PC-3 (cell line): ENCODE measurements at regions not wholly inside any gene's neighbourhood (a gene's known extent, or its start where the extent isn't known, plus 50 kb on each side); places are given as distances from the start of the nearest gene placed in this dataset.

Source experiments
- ATAC-seq: fragments of 200-7000 bp; cut with Tn5 transposase; 2 replicates; pipeline ENCODE4 v1.9.1; 2020; ENCODE audit warnings: mild to moderate bottlenecking, moderate library complexity
- BruUV-seq: library from RNA; stranded (reverse); fragments of 400-500 nt; replicated peaks from 2 replicates; lab custom pipeline; 2021; lab: Mats Ljungman, UMichigan
- CTCF ChIA-PET: fragments of 300-600 bp; sonication (Branson Sonifier 250); formaldehyde crosslinking; loops from one replicate; lab custom pipeline; 2022; ENCODE audit warnings: antibody characterized with exemption; lab: Charles Lee
- POLR2A ChIA-PET: fragments of 300-600 bp; sonication (Branson Sonifier 250); formaldehyde crosslinking; loops from one replicate; lab custom pipeline; 2022; ENCODE audit warnings: antibody characterized with exemption; ENCODE audit not compliant: unreplicated experiment; lab: Charles Lee
- DNase-seq: peaks from one replicate; pipeline ENCODE4 v3.0.0-alpha.2; 2015
- H2AFZ ChIP-seq: fragments of 300-600 bp; sonication (generic); 2 replicates; pipeline ENCODE4 v1.6.0; 2016; ENCODE audit warnings: antibody characterized with exemption, low read length
- H3F3A ChIP-seq: fragments of 300-600 bp; sonication (generic); one replicate; pipeline ENCODE4 v1.6.0; 2017; ENCODE audit warnings: antibody characterized with exemption, low read length, control low read depth, mild to moderate bottlenecking; ENCODE audit not compliant: unreplicated experiment
- H3K27ac ChIP-seq: fragments of 300-600 bp; sonication (generic); 2 replicates; pipeline ENCODE4 v1.5.1; 2016; ENCODE audit warnings: mild to moderate bottlenecking, low read length
- H3K27me3 ChIP-seq: fragments of 300-600 bp; sonication (generic); 2 replicates; pipeline ENCODE4 v1.6.1; 2016; ENCODE audit warnings: low read length, mixed read lengths
- H3K36me3 ChIP-seq: fragments of 300-600 bp; sonication (generic); 2 replicates; pipeline ENCODE4 v1.6.1; 2016; ENCODE audit warnings: low read depth, mixed run types, low read length, mixed read lengths
- H3K4me1 ChIP-seq: fragments of 300-600 bp; sonication (generic); 2 replicates; pipeline ENCODE4 v1.5.1; 2016; ENCODE audit warnings: low read length; ENCODE audit not compliant: insufficient read depth
- H3K4me2 ChIP-seq: fragments of 300-600 bp; sonication (generic); 2 replicates; pipeline ENCODE4 v1.6.0; 2016; ENCODE audit warnings: low read length
- H3K4me3 ChIP-seq: fragments of 300-600 bp; sonication (generic); 2 replicates; pipeline ENCODE4 v1.5.1; 2016; ENCODE audit warnings: mild to moderate bottlenecking, low read length, mixed read lengths
- H3K79me2 ChIP-seq: fragments of 300-600 bp; sonication (generic); 2 replicates; pipeline ENCODE4 v1.6.1; 2017; ENCODE audit warnings: low read length, mixed read lengths
- H3K9ac ChIP-seq: fragments of 300-600 bp; sonication (generic); 2 replicates; pipeline ENCODE4 v1.6.0; 2016; ENCODE audit warnings: mild to moderate bottlenecking, low read length
- H3K9me2 ChIP-seq: fragments of 300-600 bp; sonication (generic); replicated peaks from 2 replicates; pipeline ENCODE4 v1.6.1; 2016; ENCODE audit warnings: mixed run types, low read length, mixed read lengths
- H3K9me3 ChIP-seq: fragments of 300-600 bp; sonication (generic); 2 replicates; pipeline ENCODE4 v1.6.1; 2016; ENCODE audit warnings: low read length, mixed read lengths
- H4K20me1 ChIP-seq: fragments of 300-600 bp; sonication (generic); 2 replicates; pipeline ENCODE4 v1.6.1; 2016; ENCODE audit warnings: low read length, mixed read lengths
- EZH2 ChIP-seq: fragments of 300-600 bp; sonication (generic); IDR thresholded peaks from one replicate; pipeline ENCODE4 v1.6.1; 2017; ENCODE audit warnings: antibody characterized with exemption, mild to moderate bottlenecking, low read length; ENCODE audit not compliant: unreplicated experiment
- EZH2phosphoT487 ChIP-seq: fragments of 300-600 bp; sonication (generic); IDR thresholded peaks from 2 replicates; pipeline ENCODE4 v1.6.1; 2018; ENCODE audit warnings: mild to moderate bottlenecking, antibody characterized with exemption, low read length, borderline replicate concordance
- intact Hi-C: fragments of 100-400 bp; cut with micrococcal nuclease; formaldehyde crosslinking; loops from 2 replicates; pipeline ENCODE4 v1.9.0; 2023
- TF ChIP-seq, protein P1 (sequence below): fragments of 300-600 bp; sonication (generic); conservative IDR thresholded peaks from 2 replicates; pipeline ENCODE4 v1.5.1; 2017; ENCODE audit warnings: antibody characterized with exemption, low read depth, mild to moderate bottlenecking, low read length

DNA sequence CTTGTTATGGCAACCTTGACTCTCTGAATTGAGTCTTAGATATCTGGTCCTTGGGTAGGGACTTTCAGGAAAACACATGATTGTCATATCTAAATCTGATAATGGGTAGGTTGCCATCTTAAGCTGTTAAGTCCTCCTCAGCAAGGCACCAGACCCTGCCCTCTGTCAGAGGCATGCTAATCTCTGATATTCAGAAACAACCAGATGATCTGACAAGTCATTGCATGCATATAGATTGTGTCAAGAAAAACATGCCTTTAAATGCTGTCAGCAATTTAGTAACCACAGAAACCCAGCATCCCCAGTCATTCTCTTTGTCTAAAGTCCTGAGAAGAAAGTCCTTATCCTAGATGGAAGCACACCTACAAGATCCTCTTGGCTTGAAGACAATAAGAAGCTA, 149.1 kb downstream of the EDN1 start:
- no peak overlapping the region for H3K4me3 ChIP-seq
- ChIA-PET CTCF (no interaction called here), POLR2A (no interaction called here)
- no peak overlapping the region for H3K27ac ChIP-seq
- ATAC-seq (no peak), DNase-seq (no peak)
- H3K9me2 ChIP-seq, result no peaks in the 10 kb centered on the region
- H3K9me3 ChIP-seq, result no peaks in the 10 kb centered on the region
- no TSS peak for BruUV-seq
- no peaks in the 10 kb centered on the region for H3K4me1 ChIP-seq
- no peaks in the 10 kb centered on the region for H4K20me1 ChIP-seq
- no peaks in the 10 kb centered on the region for H3K36me3 ChIP-seq
- H2AFZ ChIP-seq, result no peak overlapping the region
- H3F3A ChIP-seq, result no peaks in the 10 kb centered on the region
- no peaks in the 10 kb centered on the region for H3K27me3 ChIP-seq
- intact Hi-C loops, result no loop called here
- TF ChIP-seq EZH2phosphoT487 (no peak), EZH2 (no peak)
- TF ChIP-seq, protein P1, sequence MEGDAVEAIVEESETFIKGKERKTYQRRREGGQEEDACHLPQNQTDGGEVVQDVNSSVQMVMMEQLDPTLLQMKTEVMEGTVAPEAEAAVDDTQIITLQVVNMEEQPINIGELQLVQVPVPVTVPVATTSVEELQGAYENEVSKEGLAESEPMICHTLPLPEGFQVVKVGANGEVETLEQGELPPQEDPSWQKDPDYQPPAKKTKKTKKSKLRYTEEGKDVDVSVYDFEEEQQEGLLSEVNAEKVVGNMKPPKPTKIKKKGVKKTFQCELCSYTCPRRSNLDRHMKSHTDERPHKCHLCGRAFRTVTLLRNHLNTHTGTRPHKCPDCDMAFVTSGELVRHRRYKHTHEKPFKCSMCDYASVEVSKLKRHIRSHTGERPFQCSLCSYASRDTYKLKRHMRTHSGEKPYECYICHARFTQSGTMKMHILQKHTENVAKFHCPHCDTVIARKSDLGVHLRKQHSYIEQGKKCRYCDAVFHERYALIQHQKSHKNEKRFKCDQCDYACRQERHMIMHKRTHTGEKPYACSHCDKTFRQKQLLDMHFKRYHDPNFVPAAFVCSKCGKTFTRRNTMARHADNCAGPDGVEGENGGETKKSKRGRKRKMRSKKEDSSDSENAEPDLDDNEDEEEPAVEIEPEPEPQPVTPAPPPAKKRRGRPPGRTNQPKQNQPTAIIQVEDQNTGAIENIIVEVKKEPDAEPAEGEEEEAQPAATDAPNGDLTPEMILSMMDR, result no peak
- no peaks in the 10 kb centered on the region for H3K79me2 ChIP-seq
- H3K9ac ChIP-seq, result no peak overlapping the region
- H3K4me2 ChIP-seq, result no peak overlapping the region

DNA sequence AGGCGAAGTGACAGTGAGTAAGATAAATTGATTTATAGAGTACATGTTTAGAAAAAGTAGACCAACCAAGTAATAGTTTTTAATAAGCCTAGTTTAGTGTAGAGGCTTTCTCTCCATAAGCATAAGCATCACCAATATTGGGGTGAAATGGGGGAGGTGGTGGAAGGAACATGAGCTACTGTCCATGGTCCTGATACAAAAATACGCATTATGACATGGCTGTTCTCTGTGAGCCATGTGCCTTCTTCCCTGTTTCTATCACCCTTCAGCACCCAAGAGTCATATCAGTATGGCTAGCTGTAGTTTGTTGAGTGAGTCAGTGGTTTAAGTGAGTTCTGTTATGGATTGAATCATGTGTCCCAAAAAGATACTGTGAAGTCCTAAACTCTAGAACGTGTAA, 150.8 kb downstream of the EDN1 start:
- DNase-seq (peak; percentile 18), ATAC-seq (no peak)
- no peak overlapping the region for H2AFZ ChIP-seq
- BruUV-seq, result no TSS peak
- ChIA-PET POLR2A (no interaction called here), CTCF (no interaction called here)
- H3F3A ChIP-seq, result no peaks in the 10 kb centered on the region
- H3K4me3 ChIP-seq, result no peak overlapping the region
- no peaks in the 10 kb centered on the region for H3K79me2 ChIP-seq
- H3K4me1 ChIP-seq, result no peaks in the 10 kb centered on the region
- no peaks in the 10 kb centered on the region for H3K27me3 ChIP-seq
- no peaks in the 10 kb centered on the region for H3K36me3 ChIP-seq
- no peaks in the 10 kb centered on the region for H3K9me2 ChIP-seq
- TF ChIP-seq EZH2phosphoT487, result no peak
- TF ChIP-seq, protein P1, result no peak
- no peak for TF ChIP-seq EZH2
- intact Hi-C loops, result no loop called here
- no peaks in the 10 kb centered on the region for H4K20me1 ChIP-seq
- no peak overlapping the region for H3K9ac ChIP-seq
- no peaks in the 10 kb centered on the region for H3K9me3 ChIP-seq
- H3K27ac ChIP-seq, result no peak overlapping the region
- no peak overlapping the region for H3K4me2 ChIP-seq

DNA sequence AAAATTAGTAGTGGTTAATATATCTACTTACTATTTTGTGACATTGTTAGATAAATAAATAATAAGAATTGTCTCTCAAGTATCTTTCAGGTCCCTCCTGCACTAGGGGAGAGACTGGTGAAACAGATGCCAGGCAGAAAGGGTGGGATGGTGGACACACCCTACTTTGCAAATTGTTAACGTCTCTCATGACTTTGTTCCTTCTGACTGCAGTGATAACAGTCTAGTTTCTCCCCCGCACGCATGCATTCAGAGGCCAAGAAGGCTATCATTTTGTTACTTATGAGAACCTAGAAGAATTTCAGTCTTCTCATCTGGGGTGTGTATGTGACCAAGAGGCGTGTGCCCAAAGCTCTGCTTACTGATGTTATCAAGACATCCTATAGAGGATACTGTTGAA, 152.3 kb downstream of the EDN1 start:
- ChIA-PET CTCF (interaction anchor here (0.6 kb wide), 1 partner anchor 194 kb away, joined by 3 read pairs; no protein-coding TSS in a partner anchor), POLR2A (no interaction called here)
- H3K79me2 ChIP-seq, result no peaks in the 10 kb centered on the region
- H3K27ac ChIP-seq, result no peak overlapping the region
- H3K4me1 ChIP-seq, result no peaks in the 10 kb centered on the region
- no peak overlapping the region for H3K4me2 ChIP-seq
- no peaks in the 10 kb centered on the region for H3K27me3 ChIP-seq
- intact Hi-C loops, result no loop called here
- TF ChIP-seq EZH2, result no peak
- TF ChIP-seq EZH2phosphoT487, result no peak
- TF ChIP-seq, protein P1, result no peak
- no peak overlapping the region for H3K4me3 ChIP-seq
- BruUV-seq, result no TSS peak
- H3K9me3 ChIP-seq, result no peaks in the 10 kb centered on the region
- no peak overlapping the region for H2AFZ ChIP-seq
- no peaks in the 10 kb centered on the region for H3F3A ChIP-seq
- H3K9ac ChIP-seq, result no peak overlapping the region
- no peaks in the 10 kb centered on the region for H4K20me1 ChIP-seq
- DNase-seq (no peak), ATAC-seq (no peak)
- no peaks in the 10 kb centered on the region for H3K9me2 ChIP-seq
- H3K36me3 ChIP-seq, result no peaks in the 10 kb centered on the region
